Smooth muscle cell (in vitro differentiated cells): ENCODE measurements at regions not wholly inside any gene's neighbourhood (a gene's known extent, or its start where the extent isn't known, plus 50 kb on each side); places are given as distances from the start of the nearest gene placed in this dataset.

ENCODE experiments used
- DNase-seq: peaks from one replicate; lab custom pipeline; 2025; ENCODE audit not compliant: unreplicated experiment; lab: John Stamatoyannopoulos, UW
- H2AFZ ChIP-seq: fragments of 200-600 bp; sonication (generic); 2 replicates; pipeline ENCODE4 v1.6.0; 2016; ENCODE audit warnings: antibody characterized with exemption, low read depth, mild to moderate bottlenecking
- H3F3A ChIP-seq: fragments of 200-600 bp; sonication (generic); 2 replicates; pipeline ENCODE4 v1.6.0; 2017; ENCODE audit warnings: antibody characterized with exemption, low read depth
- H3K27ac ChIP-seq: fragments of 200-600 bp; sonication (generic); 2 replicates; pipeline ENCODE4 v1.5.1; 2016; ENCODE audit warnings: low read depth, mild to moderate bottlenecking
- H3K27me3 ChIP-seq: fragments of 200-600 bp; sonication (generic); 2 replicates; pipeline ENCODE4 v1.6.1; 2016; ENCODE audit warnings: low read depth, mild to moderate bottlenecking
- H3K36me3 ChIP-seq: fragments of 200-600 bp; sonication (generic); 2 replicates; pipeline ENCODE4 v1.5.1; 2016; ENCODE audit warnings: low read depth
- H3K4me1 ChIP-seq: fragments of 200-600 bp; sonication (generic); 2 replicates; pipeline ENCODE4 v1.5.1; 2016; ENCODE audit warnings: low read depth
- H3K4me2 ChIP-seq: fragments of 200-600 bp; sonication (generic); 2 replicates; pipeline ENCODE4 v1.6.0; 2016; ENCODE audit warnings: mild to moderate bottlenecking
- H3K4me3 ChIP-seq: fragments of 200-600 bp; sonication (generic); 2 replicates; pipeline ENCODE4 v1.5.1; 2016; ENCODE audit warnings: mild to moderate bottlenecking
- H3K79me2 ChIP-seq: fragments of 200-600 bp; sonication (generic); 2 replicates; pipeline ENCODE4 v1.6.0; 2016; ENCODE audit warnings: low read depth, mild to moderate bottlenecking
- H3K9ac ChIP-seq: fragments of 200-600 bp; sonication (generic); 2 replicates; pipeline ENCODE4 v1.6.0; 2016; ENCODE audit warnings: low read depth
- H3K9me3 ChIP-seq: fragments of 200-600 bp; sonication (generic); replicated peaks from 2 replicates; pipeline ENCODE4 v1.5.1; 2016; ENCODE audit warnings: low read depth
- H4K20me1 ChIP-seq: fragments of 200-600 bp; sonication (generic); 2 replicates; pipeline ENCODE4 v1.6.0; 2016; ENCODE audit warnings: low read depth
- WGBS: methylation state at CpG from one replicate; pipeline ENCODE4 v1.1.7; 2016; ENCODE audit warnings: low lambda C conversion rate; 5-methylcytosine and 5-hydroxymethylcytosine counted together
- TF ChIP-seq, protein P1 (sequence below): fragments of 200-600 bp; sonication (generic); IDR thresholded peaks from 2 replicates; pipeline ENCODE4 v1.5.1; 2017; ENCODE audit warnings: borderline replicate concordance, mild to moderate bottlenecking, antibody characterized with exemption; ENCODE audit not compliant: insufficient read depth, poor library complexity, severe bottlenecking

DNA sequence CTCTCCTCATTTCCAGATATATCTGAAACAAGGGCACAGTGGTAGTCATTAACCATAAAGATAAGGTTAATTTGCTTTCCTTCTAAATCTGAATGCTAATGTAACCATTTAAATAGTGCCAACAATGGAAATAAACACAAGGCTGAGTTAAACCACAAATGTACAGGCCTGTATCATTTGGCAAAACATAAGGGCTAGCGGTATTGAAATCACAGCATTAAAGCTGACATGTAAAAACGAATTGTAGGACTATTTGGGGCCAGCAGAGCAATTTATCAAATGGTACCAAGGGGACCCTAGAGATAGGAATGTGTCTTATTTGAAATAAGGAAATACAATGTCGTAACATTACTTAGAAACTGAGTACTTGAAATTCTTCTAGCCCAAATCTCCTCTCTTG is 247.5 kb upstream of the RPS23 start:
- Histone ChIP-seq H3K4me3 (no peak overlapping the region), H3K27me3 (no peaks in the 10 kb centered on the region), H3K27ac (no peak overlapping the region), H2AFZ (peak overlapping the region; percentile 30), H3K9me3 (no peaks in the 10 kb centered on the region), H3K36me3 (no peaks in the 10 kb centered on the region), H3K4me2 (no peak overlapping the region), H3K79me2 (no peaks in the 10 kb centered on the region), H3F3A (no peaks in the 10 kb centered on the region), H4K20me1 (no peaks in the 10 kb centered on the region), H3K9ac (no peak overlapping the region), H3K4me1 (no peaks in the 10 kb centered on the region)
- no peak for DNase-seq
- TF ChIP-seq, protein P1, sequence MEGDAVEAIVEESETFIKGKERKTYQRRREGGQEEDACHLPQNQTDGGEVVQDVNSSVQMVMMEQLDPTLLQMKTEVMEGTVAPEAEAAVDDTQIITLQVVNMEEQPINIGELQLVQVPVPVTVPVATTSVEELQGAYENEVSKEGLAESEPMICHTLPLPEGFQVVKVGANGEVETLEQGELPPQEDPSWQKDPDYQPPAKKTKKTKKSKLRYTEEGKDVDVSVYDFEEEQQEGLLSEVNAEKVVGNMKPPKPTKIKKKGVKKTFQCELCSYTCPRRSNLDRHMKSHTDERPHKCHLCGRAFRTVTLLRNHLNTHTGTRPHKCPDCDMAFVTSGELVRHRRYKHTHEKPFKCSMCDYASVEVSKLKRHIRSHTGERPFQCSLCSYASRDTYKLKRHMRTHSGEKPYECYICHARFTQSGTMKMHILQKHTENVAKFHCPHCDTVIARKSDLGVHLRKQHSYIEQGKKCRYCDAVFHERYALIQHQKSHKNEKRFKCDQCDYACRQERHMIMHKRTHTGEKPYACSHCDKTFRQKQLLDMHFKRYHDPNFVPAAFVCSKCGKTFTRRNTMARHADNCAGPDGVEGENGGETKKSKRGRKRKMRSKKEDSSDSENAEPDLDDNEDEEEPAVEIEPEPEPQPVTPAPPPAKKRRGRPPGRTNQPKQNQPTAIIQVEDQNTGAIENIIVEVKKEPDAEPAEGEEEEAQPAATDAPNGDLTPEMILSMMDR: no peak
- 68% methylated on average over 3 of the region's 3 CpGs for WGBS

DNA sequence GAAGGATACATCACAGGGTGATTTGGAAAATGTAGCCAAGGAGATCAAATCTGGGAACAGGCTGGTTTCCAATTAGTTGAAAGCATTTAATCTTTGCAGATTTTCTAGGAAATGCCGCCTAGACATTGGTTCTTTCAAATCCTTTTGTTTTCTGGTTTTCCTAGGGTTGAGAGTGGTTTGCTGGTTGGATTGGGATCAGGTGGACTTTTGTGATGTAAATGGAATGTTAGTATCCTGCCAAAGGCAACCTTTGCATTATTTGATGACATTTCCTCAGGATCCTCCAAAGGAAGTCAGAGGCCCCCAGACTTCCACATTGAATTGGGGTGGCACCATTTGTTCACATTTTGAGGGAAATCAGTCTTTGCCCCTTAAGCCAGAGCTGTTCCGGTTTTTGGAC is 245.5 kb upstream of the RPS23 start:
- no peaks in the 10 kb centered on the region for H3K36me3 ChIP-seq
- no peaks in the 10 kb centered on the region for H3K27me3 ChIP-seq
- H3K4me1 ChIP-seq: no peaks in the 10 kb centered on the region
- H3K4me3 ChIP-seq: no peak overlapping the region
- WGBS: 92% methylated on average over 2 of the region's 2 CpGs
- no peak overlapping the region for H3K4me2 ChIP-seq
- H3K9me3 ChIP-seq: no peaks in the 10 kb centered on the region
- no peak overlapping the region for H3K27ac ChIP-seq
- no peak for DNase-seq
- no peak overlapping the region for H3K9ac ChIP-seq
- TF ChIP-seq, protein P1: no peak
- no peaks in the 10 kb centered on the region for H3F3A ChIP-seq
- no peaks in the 10 kb centered on the region for H3K79me2 ChIP-seq
- H2AFZ ChIP-seq: no peak overlapping the region
- H4K20me1 ChIP-seq: no peaks in the 10 kb centered on the region

DNA sequence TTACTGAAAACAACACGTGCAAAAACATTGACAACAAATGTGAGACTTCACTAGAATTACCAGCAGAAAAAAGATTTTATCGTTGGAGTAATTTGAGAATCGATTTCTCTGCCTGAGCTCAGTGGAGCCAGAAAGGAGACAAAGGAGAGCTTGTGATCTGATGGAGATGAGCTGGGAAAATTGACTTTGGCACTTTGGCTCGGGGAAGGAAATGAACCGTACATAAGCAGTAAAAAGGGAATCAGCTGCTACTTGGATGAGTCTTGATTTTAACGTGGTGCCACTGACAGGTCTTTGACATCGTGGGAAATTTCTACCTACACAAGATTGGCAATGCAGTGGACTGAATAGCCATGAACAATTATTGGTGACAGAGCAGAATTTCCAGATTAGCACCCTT is 244.7 kb upstream of the RPS23 start:
- Histone ChIP-seq H3K4me3 (no peak overlapping the region), H3K36me3 (no peaks in the 10 kb centered on the region), H4K20me1 (no peaks in the 10 kb centered on the region), H3K9me3 (no peaks in the 10 kb centered on the region), H3K27ac (no peak overlapping the region), H3F3A (no peaks in the 10 kb centered on the region), H2AFZ (no peak overlapping the region), H3K4me1 (no peaks in the 10 kb centered on the region), H3K79me2 (no peaks in the 10 kb centered on the region), H3K4me2 (no peak overlapping the region), H3K9ac (no peak overlapping the region), H3K27me3 (no peaks in the 10 kb centered on the region)
- TF ChIP-seq, protein P1: no peak
- no peak for DNase-seq
- WGBS: 74% methylated on average over 7 of the region's 7 CpGs

DNA sequence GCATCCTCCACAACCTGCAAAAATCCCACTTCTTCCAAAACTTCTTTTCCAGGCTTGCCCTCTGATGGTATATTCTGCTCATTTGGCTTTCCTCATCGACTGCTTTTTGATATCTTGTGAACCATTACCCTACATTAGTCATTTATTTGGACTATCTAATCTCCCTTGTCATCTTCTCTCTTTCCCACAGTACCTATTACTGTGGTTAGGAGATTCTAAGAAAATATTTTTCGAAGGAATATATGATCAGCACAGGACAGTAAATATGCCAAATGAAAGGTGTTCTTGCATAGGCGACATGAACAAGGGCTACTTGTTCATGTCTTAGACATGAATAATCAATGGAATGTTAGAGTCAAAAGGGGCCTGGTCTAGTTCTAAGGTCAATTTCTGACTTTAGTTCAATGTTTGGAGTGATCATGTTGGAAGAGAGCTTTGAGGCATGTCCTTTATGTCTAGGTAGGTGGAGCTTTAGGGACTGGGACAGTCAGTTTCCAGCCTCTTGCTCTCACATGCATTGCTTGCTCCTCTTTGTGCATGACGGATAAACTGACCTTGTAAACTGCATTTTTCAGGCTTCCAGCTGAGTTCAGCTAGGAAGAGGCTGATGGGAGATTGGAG is 243.4 kb upstream of the RPS23 start:
- H3F3A ChIP-seq: no peaks in the 10 kb centered on the region

More for the DNA sequence above, 243.4 kb upstream of the RPS23 start:
- TF ChIP-seq, protein P1: no peak
- Histone ChIP-seq H4K20me1 (no peaks in the 10 kb centered on the region), H3K79me2 (no peaks in the 10 kb centered on the region), H3K27ac (no peak overlapping the region), H3K9ac (no peak overlapping the region), H3K36me3 (no peaks in the 10 kb centered on the region), H3K4me1 (no peaks in the 10 kb centered on the region), H3K27me3 (no peaks in the 10 kb centered on the region), H3K4me2 (no peak overlapping the region), H3K4me3 (no peak overlapping the region), H3K9me3 (no peaks in the 10 kb centered on the region), H2AFZ (no peak overlapping the region)
- DNase-seq: no peak
- WGBS: 86% methylated on average over 4 of the region's 4 CpGs
